ENCODE measurements at regions not wholly inside any gene's neighbourhood (a gene's known extent, or its start where the extent isn't known, plus 50 kb on each side); places are given as distances from the start of the nearest gene placed in this dataset.
"Not testable (repeated sequence)": the region's sequence is repeated elsewhere in the genome, so short reads cannot be mapped to it uniquely, and the experiment has no call there.

DNA sequence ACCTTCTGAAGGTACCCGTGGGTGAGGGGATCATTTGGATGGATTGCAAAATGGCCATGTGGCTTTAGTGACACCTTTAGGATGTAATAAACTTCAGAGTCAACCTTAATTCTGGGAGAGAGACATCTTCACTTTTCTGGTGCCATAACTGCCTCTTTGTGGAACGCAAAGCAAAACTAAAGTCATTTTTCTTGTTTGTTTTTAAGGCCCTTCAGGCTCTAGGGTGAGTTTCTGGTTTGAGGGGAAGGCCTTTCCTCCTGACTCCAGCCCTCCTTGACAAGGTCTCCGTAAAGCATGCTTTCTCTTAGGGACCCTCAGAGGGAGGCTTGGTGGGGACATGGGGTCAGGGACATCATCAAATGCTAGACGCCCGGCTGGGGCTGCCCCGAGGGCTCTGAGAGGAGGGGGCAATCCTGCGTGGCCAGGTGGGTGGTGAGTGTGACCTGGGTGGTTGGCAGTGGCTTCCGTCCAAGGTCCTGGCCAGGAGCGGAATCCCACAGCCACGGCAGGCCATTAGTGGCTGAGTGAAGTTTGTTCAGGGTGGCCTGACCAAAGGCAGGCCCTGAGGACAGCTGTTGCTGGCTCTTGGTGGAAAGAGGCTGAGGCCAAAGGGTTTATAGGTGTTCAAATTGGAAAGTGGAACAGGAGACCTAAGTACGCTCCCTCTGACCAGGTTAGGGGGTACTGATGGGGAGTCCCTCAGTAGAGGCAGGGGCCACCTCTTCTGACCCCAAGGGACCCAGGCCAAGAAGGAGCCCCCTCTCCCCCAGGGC lies 112.2 kb downstream of the METRNL start:
- ChIA-PET POLR2A (no interaction called here), CTCF (no interaction called here)
- Histone ChIP-seq H3K4me1 (peaks cover 8% of the 10 kb centered on the region; the same call in 1 of the 2 replicates), H3K9me3 (peaks cover 18% of the 10 kb centered on the region), H3K36me3 (ENCODE audit: control insufficient read depth, insufficient read depth, low read length) (no peaks in the 10 kb centered on the region), H3K27me3 (replicated peaks; ENCODE audit: control insufficient read depth, insufficient read depth, low read length) (no peaks in the 10 kb centered on the region), H3K4me3 (ENCODE audit: low read depth, low read length) (no peak overlapping the region)
- Mint-ChIP-seq H3K27ac (ENCODE audit: unreplicated experiment) (peak overlapping the region; percentile 69), H3K9me3 (ENCODE audit: unreplicated experiment) (peaks cover 9% of the 10 kb centered on the region), H3K27me3 (ENCODE audit: insufficient read depth, unreplicated experiment) (no peaks in the 10 kb centered on the region), H3K4me1 (ENCODE audit: low read depth, unreplicated experiment) (peaks cover 21% of the 10 kb centered on the region), H3K36me3 (ENCODE audit: insufficient read depth, unreplicated experiment) (no peaks in the 10 kb centered on the region), H3K4me3 (ENCODE audit: unreplicated experiment) (no peak overlapping the region)
- DNase-seq: peak in 1 of 2 experiments; percentile 19
- TF ChIP-seq, protein P1, sequence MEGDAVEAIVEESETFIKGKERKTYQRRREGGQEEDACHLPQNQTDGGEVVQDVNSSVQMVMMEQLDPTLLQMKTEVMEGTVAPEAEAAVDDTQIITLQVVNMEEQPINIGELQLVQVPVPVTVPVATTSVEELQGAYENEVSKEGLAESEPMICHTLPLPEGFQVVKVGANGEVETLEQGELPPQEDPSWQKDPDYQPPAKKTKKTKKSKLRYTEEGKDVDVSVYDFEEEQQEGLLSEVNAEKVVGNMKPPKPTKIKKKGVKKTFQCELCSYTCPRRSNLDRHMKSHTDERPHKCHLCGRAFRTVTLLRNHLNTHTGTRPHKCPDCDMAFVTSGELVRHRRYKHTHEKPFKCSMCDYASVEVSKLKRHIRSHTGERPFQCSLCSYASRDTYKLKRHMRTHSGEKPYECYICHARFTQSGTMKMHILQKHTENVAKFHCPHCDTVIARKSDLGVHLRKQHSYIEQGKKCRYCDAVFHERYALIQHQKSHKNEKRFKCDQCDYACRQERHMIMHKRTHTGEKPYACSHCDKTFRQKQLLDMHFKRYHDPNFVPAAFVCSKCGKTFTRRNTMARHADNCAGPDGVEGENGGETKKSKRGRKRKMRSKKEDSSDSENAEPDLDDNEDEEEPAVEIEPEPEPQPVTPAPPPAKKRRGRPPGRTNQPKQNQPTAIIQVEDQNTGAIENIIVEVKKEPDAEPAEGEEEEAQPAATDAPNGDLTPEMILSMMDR (IDR thresholded peaks at IDR 0.05; ENCODE audit: insufficient read depth in 1 of 2, low read depth in 1 of 2, low read length in 1 of 2, severe bottlenecking in 1 of 2, unreplicated experiment in 1 of 2): no peak
- intact Hi-C loops (cut with micrococcal nuclease; ENCODE audit: unreplicated experiment): no loop called here
- no TSS peak for BruUV-seq (replicated peaks)

DNA sequence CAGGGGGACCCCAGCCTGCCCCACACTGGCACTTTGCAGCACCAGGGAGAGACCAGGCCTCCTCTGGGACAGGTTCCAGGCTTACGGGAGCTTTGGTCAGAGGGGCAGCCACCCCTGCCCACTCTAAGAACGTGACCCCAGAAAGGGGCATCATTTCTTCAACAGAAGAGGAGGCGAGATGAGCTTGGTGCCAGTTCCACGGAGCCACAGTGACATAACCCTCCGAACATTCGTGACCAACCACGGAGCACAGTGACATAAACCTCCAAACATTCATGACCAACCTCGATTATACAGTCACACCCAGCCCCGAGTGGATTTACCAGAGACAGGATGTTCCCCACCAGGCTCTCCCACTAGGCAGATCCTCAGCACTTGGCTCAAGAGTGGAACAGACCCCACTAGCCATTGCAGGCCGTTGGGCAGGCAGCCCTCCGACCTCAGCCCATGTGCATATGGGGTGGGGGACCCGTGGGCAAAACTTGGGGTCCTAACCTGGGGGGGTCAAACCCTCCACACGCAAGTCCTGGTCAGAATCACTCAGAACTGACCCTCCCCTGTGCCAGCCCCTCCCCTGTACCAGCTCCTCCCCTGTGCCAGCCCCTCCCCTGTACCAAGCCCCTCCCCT lies 112.9 kb downstream of the METRNL start:
- Mint-ChIP-seq H3K27me3 (ENCODE audit: insufficient read depth, unreplicated experiment) (no peaks in the 10 kb centered on the region), H3K27ac (ENCODE audit: unreplicated experiment) (no peak overlapping the region), H3K9me3 (ENCODE audit: unreplicated experiment) (peaks cover 9% of the 10 kb centered on the region), H3K4me1 (ENCODE audit: low read depth, unreplicated experiment) (peaks cover 21% of the 10 kb centered on the region), H3K4me3 (ENCODE audit: unreplicated experiment) (no peak overlapping the region), H3K36me3 (ENCODE audit: insufficient read depth, unreplicated experiment) (no peaks in the 10 kb centered on the region)
- intact Hi-C loops (cut with micrococcal nuclease; ENCODE audit: unreplicated experiment): no loop called here
- Histone ChIP-seq H3K36me3 (ENCODE audit: control insufficient read depth, insufficient read depth, low read length) (no peaks in the 10 kb centered on the region), H3K27me3 (replicated peaks; ENCODE audit: control insufficient read depth, insufficient read depth, low read length) (no peaks in the 10 kb centered on the region), H3K4me1 (peaks cover 8% of the 10 kb centered on the region; the same call in 1 of the 2 replicates), H3K9me3 (peaks cover 18% of the 10 kb centered on the region), H3K4me3 (ENCODE audit: low read depth, low read length) (no peak overlapping the region)
- TF ChIP-seq, protein P1 (IDR thresholded peaks at IDR 0.05; ENCODE audit: insufficient read depth in 1 of 2, low read depth in 1 of 2, low read length in 1 of 2, severe bottlenecking in 1 of 2, unreplicated experiment in 1 of 2): no peak
- BruUV-seq (replicated peaks): no TSS peak
- peak in 1 of 2 experiments; percentile 16 for DNase-seq
- ChIA-PET CTCF (interaction anchor here (0.6 kb wide), 1 partner anchor 109 kb away, joined by 3 read pairs; no protein-coding TSS in a partner anchor), POLR2A (no interaction called here)

DNA sequence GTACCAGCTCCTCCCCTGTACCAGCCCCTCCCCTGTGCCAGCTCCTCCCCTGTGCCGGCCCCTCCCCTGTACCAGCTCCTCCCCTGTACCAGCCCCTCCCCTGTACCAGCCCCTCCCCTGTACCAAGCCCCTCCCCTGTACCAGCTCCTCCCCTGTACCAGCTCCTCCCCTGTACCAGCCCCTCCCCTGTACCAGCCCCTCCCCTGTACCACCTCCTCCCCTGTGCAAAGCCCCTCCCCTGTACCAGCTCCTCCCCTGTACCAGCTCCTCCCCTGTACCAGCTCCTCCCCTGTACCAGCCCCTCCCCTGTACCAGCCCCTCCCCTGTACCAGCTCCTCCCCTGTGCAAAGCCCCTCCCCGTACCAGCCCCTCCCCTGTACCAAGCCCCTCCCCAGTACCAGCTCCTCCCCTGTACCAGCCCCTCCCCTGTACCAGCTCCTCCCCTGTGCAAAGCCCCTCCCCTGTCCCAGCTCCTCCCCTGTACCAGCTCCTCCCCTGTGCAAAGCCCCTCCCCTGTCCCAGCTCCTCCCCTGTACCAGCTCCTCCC lies 113.5 kb downstream of the METRNL start:
- H3K27ac Mint-ChIP-seq (ENCODE audit: unreplicated experiment); BruUV-seq (replicated peaks); intact Hi-C loops (cut with micrococcal nuclease; ENCODE audit: unreplicated experiment); H3K9me3 Mint-ChIP-seq (ENCODE audit: unreplicated experiment); H3K27me3 ChIP-seq (replicated peaks; ENCODE audit: control insufficient read depth, insufficient read depth, low read length); H3K27me3 Mint-ChIP-seq (ENCODE audit: insufficient read depth, unreplicated experiment); H3K36me3 Mint-ChIP-seq (ENCODE audit: insufficient read depth, unreplicated experiment); H3K4me3 Mint-ChIP-seq (ENCODE audit: unreplicated experiment); H3K4me3 ChIP-seq (ENCODE audit: low read depth, low read length); H3K4me1 ChIP-seq; POLR2A ChIA-PET; H3K36me3 ChIP-seq (ENCODE audit: control insufficient read depth, insufficient read depth, low read length): not testable (repeated sequence)
- CTCF ChIA-PET: interaction anchor here (0.6 kb wide), 1 partner anchor 110 kb away, joined by 3 read pairs; no protein-coding TSS in a partner anchor
- peaks cover 18% of the 10 kb centered on the region for H3K9me3 ChIP-seq
- peaks cover 21% of the 10 kb centered on the region for H3K4me1 Mint-ChIP-seq (ENCODE audit: low read depth, unreplicated experiment)
- peak in 1 of 2 experiments; percentile 26 for DNase-seq

Measured in Caco-2 (cell line).